ENCODE measurements at regions not wholly inside any gene's neighbourhood (a gene's known extent, or its start where the extent isn't known, plus 50 kb on each side); places are given as distances from the start of the nearest gene placed in this dataset.

DNA sequence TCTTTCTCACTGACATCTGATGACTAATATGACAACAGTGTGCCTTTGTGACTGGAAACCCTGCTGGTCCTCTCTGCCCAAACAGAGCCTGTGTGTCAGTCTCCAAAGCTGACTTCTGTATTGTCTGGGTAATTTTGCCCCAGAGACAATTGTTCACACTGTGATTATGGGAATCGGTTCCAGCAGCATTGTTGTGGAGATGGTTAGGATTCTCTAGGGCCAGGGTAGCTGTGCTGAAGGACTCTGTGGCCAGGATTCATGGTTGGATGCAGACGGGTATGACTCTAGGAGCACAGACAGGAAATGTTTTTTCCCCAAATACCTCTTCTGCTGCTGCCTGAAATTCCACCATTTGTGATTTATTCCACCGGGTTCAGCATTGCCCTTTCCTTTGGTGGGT is 57.5 kb upstream of the ITGA11 start:
- DNase-seq = no peak
- intact Hi-C loops (cut with DNase I) = no loop called here
- Histone ChIP-seq H3K27ac (no peak overlapping the region), H3K4me3 (no peak overlapping the region), H3K27me3 (ENCODE audit: insufficient read depth in 3 of 3, low read length in 2 of 3) (peaks cover 0 to 26% (median 8%) of the 10 kb centered on the region in 3 donors), H3K4me1 (no peaks in the 10 kb centered on the region), H3K36me3 (ENCODE audit: insufficient read depth in 1 of 2, low read depth in 1 of 2) (no peaks in the 10 kb centered on the region), H3K9me3 (no peaks in the 10 kb centered on the region)
- TF ChIP-seq, protein P1, sequence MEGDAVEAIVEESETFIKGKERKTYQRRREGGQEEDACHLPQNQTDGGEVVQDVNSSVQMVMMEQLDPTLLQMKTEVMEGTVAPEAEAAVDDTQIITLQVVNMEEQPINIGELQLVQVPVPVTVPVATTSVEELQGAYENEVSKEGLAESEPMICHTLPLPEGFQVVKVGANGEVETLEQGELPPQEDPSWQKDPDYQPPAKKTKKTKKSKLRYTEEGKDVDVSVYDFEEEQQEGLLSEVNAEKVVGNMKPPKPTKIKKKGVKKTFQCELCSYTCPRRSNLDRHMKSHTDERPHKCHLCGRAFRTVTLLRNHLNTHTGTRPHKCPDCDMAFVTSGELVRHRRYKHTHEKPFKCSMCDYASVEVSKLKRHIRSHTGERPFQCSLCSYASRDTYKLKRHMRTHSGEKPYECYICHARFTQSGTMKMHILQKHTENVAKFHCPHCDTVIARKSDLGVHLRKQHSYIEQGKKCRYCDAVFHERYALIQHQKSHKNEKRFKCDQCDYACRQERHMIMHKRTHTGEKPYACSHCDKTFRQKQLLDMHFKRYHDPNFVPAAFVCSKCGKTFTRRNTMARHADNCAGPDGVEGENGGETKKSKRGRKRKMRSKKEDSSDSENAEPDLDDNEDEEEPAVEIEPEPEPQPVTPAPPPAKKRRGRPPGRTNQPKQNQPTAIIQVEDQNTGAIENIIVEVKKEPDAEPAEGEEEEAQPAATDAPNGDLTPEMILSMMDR (IDR thresholded peaks at IDR 0.05) = no peak
- WGBS, 3 donors = 30 to 41% (median 32%) methylated on average over 3 of the region's 3 CpGs
- no peak for ATAC-seq

DNA sequence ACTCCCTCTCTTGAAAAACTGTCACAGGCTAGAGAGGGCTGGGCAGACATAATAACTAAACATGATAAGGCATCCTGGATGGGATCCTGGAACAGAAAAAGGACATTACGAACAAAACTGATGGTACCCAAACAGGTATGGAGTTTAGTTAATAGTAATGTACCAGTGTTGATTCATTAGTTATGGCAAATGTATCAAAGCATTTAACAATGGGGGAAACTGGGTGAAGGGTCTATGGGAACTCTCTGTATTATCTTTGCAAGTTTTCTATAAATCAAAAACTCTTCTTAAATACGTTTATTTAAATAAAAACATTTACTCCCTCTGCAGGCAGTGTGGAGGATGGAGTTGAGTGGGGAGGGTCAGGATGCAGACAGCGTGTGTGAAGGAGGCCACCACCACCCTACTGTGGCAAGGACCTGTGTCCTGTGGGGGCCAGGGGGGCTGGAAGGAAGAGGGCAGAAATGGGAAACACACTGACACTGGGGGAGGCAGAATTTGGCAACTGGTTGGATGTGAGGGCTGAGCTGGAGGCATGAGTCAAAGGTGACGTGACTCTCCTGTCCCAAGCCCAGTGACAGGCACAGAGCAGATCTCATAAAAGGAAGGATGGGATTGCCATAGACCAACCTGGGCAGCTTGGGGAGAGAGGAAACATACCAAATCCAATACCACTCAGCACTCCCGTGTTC is 59.6 kb upstream of the ITGA11 start:
- no peaks in the 10 kb centered on the region for H3K9me3 ChIP-seq
- TF ChIP-seq, protein P1 (IDR thresholded peaks at IDR 0.05) = no peak
- ATAC-seq (no peak), DNase-seq (no peak)
- H3K4me3 ChIP-seq = no peak overlapping the region
- no peak overlapping the region for H3K27ac ChIP-seq
- H3K27me3 ChIP-seq (ENCODE audit: insufficient read depth in 3 of 3, low read length in 2 of 3) = peaks cover 0 to 22% (median 7%) of the 10 kb centered on the region in 3 donors
- H3K36me3 ChIP-seq (ENCODE audit: insufficient read depth in 1 of 2, low read depth in 1 of 2) = no peaks in the 10 kb centered on the region
- 84 to 89% (median 89%) methylated on average over 5 of the region's 5 CpGs for WGBS, 3 donors
- intact Hi-C loops (cut with DNase I) = no loop called here
- H3K4me1 ChIP-seq = no peaks in the 10 kb centered on the region

DNA sequence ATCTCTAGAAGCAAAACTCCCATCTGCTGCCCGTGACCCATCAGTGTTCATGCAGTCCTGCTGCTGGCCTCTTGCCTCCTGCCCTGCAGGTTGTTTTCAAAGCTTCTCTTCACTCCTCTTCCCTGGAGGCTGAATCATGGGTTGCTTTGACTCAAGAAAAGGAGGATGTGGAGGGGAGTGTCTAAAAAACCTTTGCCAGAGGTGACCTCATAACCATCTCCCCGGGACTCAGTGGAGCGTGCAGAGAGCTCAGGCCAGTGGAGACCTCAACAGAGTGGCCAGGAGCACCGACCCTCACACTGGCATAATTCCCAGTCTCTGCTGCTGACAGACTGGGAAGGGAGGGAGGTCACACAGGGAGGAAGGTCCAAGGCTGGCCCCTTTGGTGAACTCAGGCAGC is 60.9 kb upstream of the ITGA11 start:
- peaks cover 0 to 17% (median 4%) of the 10 kb centered on the region in 3 donors for H3K27me3 ChIP-seq (ENCODE audit: insufficient read depth in 3 of 3, low read length in 2 of 3)
- DNase-seq (peak; percentile 42 to 73), ATAC-seq (no peak)
- WGBS, 3 donors = 12 to 23% (median 21%) methylated on average over 4 of the region's 4 CpGs
- H3K4me1 ChIP-seq = no peaks in the 10 kb centered on the region
- intact Hi-C loops (cut with DNase I) = no loop called here
- no peaks in the 10 kb centered on the region for H3K9me3 ChIP-seq
- no peak overlapping the region for H3K27ac ChIP-seq
- no peak overlapping the region for H3K4me3 ChIP-seq
- no peaks in the 10 kb centered on the region for H3K36me3 ChIP-seq (ENCODE audit: insufficient read depth in 1 of 2, low read depth in 1 of 2)
- TF ChIP-seq, protein P1 (IDR thresholded peaks at IDR 0.05) = no peak

GRCh38 chr15:68493629-68494028 is 61.7 kb upstream of the ITGA11 start:
- intact Hi-C loops (cut with DNase I) = no loop called here
- DNase-seq (no peak), ATAC-seq (no peak)
- Histone ChIP-seq H3K9me3 (no peaks in the 10 kb centered on the region), H3K4me1 (no peaks in the 10 kb centered on the region), H3K27me3 (ENCODE audit: insufficient read depth in 3 of 3, low read length in 2 of 3) (peaks cover 0 to 16% (median 4%) of the 10 kb centered on the region in 3 donors), H3K36me3 (ENCODE audit: insufficient read depth in 1 of 2, low read depth in 1 of 2) (no peaks in the 10 kb centered on the region), H3K4me3 (no peak overlapping the region), H3K27ac (no peak overlapping the region)
- 91 to 93% (median 91%) methylated on average over 3 of the region's 3 CpGs for WGBS, 3 donors
- TF ChIP-seq, protein P1 (IDR thresholded peaks at IDR 0.05) = no peak

Measured in psoas muscle (tissue), 7 donors.